HCT116 (cell line): ENCODE measurements at regions not wholly inside any gene's neighbourhood (a gene's known extent, or its start where the extent isn't known, plus 50 kb on each side); places are given as distances from the start of the nearest gene placed in this dataset.

Source experiments
- ATAC-seq: fragments of 200-7000 bp; cut with Tn5 transposase; 2 replicates; pipeline ENCODE4 v1.9.1; 2020; ENCODE audit warnings: mild to moderate bottlenecking, moderate library complexity
- BruUV-seq: library from RNA; stranded (reverse); fragments of 400-500 nt; replicated peaks from 2 replicates; lab custom pipeline; 2021; lab: Mats Ljungman, UMichigan
- CTCF ChIA-PET: fragments of 300-600 bp; sonication (Branson Sonifier 250); formaldehyde crosslinking; loops from one replicate; lab custom pipeline; 2021; ENCODE audit warnings: antibody characterized with exemption; lab: Charles Lee
- POLR2A ChIA-PET: fragments of 300-600, 350-600 bp; sonication (Branson Sonifier 250); formaldehyde crosslinking; loops from one replicate; lab custom pipeline; 2021; ENCODE audit warnings: antibody characterized with exemption; lab: Charles Lee
- RAD21 ChIA-PET, 2 experiments: fragments of 300-600 bp; sonication (Branson Sonifier 250); formaldehyde crosslinking; loops; one replicate each; lab custom pipeline; 2023; ENCODE audit warnings: low total read pairs in 2 of 2; ENCODE audit not compliant: uncharacterized antibody in 2 of 2, unreplicated experiment in 2 of 2, low non-redundant PET in 1 of 2; lab: Charles Lee
- DNase-seq: peaks from one replicate; pipeline ENCODE4 v3.0.0-alpha.2; 2010; ENCODE audit warnings: low read depth, low spot score
- H2AFZ ChIP-seq: fragments of 200-600 bp; shearing (Covaris generic), sonication (generic); 2 replicates; pipeline ENCODE4 v1.6.1; 2017; ENCODE audit warnings: low read depth, mixed run types, mixed read lengths, antibody characterized with exemption, low read length; ENCODE audit not compliant: poor library complexity, severe bottlenecking
- H3K27ac ChIP-seq: 2 replicates; pipeline ENCODE4 v1.5.1; 2012; ENCODE audit warnings: low read depth, low read length
- H3K27me3 ChIP-seq: fragments of 200-600 bp; sonication (generic); 2 replicates; pipeline ENCODE4 v1.6.1; 2016; ENCODE audit warnings: mixed run types, low read length, mixed read lengths; ENCODE audit not compliant: insufficient read depth
- H3K36me3 ChIP-seq, 2 experiments: fragments of 200-500 bp in 1 of 2; fragments of 200-600 bp in 1 of 2; sonication (Bioruptor generic) in 1 of 2; sonication (generic) in 1 of 2; 2 replicates each; pipeline versions ENCODE4 v1.5.1 to v1.6.1; 2014 to 2016; ENCODE audit warnings: low read length in 2 of 2, inconsistent platforms in 1 of 2, mixed read lengths in 1 of 2, mixed run types in 1 of 2; ENCODE audit not compliant: insufficient read depth in 2 of 2, control insufficient read depth in 1 of 2
- H3K4me1 ChIP-seq, 2 experiments: fragments of 200-600 bp in 1 of 2; sonication (generic) in 1 of 2; 2 replicates each; pipeline versions ENCODE4 v1.5.1 to v1.6.1; 2012 to 2017; ENCODE audit warnings: low read length in 2 of 2, inconsistent platforms in 1 of 2, mild to moderate bottlenecking in 1 of 2, mixed read lengths in 1 of 2, mixed run types in 1 of 2, moderate library complexity in 1 of 2; ENCODE audit not compliant: insufficient read depth in 2 of 2, control insufficient read depth in 1 of 2
- H3K4me2 ChIP-seq: fragments of 200-600 bp; sonication (generic); 2 replicates; pipeline ENCODE4 v1.6.1; 2017; ENCODE audit warnings: mixed run types, low read length, mixed read lengths
- H3K4me3 ChIP-seq, 2 experiments: fragments of 200-600 bp in 1 of 2; sonication (generic) in 1 of 2; replicated peaks in 1 of 2; 2 replicates each; pipeline ENCODE4 v1.5.1; 2011 to 2016; ENCODE audit warnings: low read length in 2 of 2, control low read depth in 1 of 2, low read depth in 1 of 2, mild to moderate bottlenecking in 1 of 2, mixed read lengths in 1 of 2, mixed run types in 1 of 2
- H3K79me2 ChIP-seq: fragments of 200-600 bp; sonication (generic); 2 replicates; pipeline ENCODE4 v1.6.1; 2017; ENCODE audit warnings: mild to moderate bottlenecking, mixed run types, low read length, moderate library complexity, mixed read lengths; ENCODE audit not compliant: insufficient read depth
- H3K9ac ChIP-seq: fragments of 200-600 bp; sonication (generic); 2 replicates; pipeline ENCODE4 v1.6.1; 2016; ENCODE audit warnings: low read length, mixed read lengths
- H3K9me2 ChIP-seq: fragments of 200-600 bp; sonication (generic), shearing (Covaris generic); 2 replicates; pipeline ENCODE4 v1.6.1; 2017; ENCODE audit warnings: mixed run types, mild to moderate bottlenecking, moderate library complexity; ENCODE audit not compliant: insufficient read depth
- H3K9me3 ChIP-seq, 2 experiments: fragments of 200-500 bp in 1 of 2; fragments of 200-600 bp in 1 of 2; sonication (Bioruptor generic) in 1 of 2; sonication (generic) in 1 of 2; 2 replicates each; pipeline ENCODE4 v1.6.1; 2014 to 2017; ENCODE audit warnings: low read length in 2 of 2, mixed read lengths in 2 of 2, inconsistent platforms in 1 of 2, low read depth in 1 of 2, mild to moderate bottlenecking in 1 of 2, mixed run types in 1 of 2, moderate library complexity in 1 of 2; ENCODE audit not compliant: control insufficient read depth in 1 of 2, insufficient read depth in 1 of 2
- H4K20me1 ChIP-seq: fragments of 200-600 bp; sonication (generic), shearing (Covaris generic); 2 replicates; pipeline ENCODE4 v1.6.1; 2017; ENCODE audit warnings: mixed run types, mild to moderate bottlenecking, moderate library complexity; ENCODE audit not compliant: insufficient read depth
- EZH2 ChIP-seq: fragments of 200-600 bp; sonication (generic); IDR thresholded peaks from 2 replicates; pipeline ENCODE4 v1.6.1; 2017; ENCODE audit warnings: antibody characterized with exemption, mixed run types
- JUND ChIP-seq: IDR thresholded peaks from 2 replicates; pipeline ENCODE4 v1.6.1; 2012
- POLR2AphosphoS5 ChIP-seq: IDR thresholded peaks from 2 replicates; pipeline ENCODE4 v1.6.1; 2011; ENCODE audit warnings: mild to moderate bottlenecking, low read depth, low read length, moderate library complexity
- RAD21 ChIP-seq: IDR thresholded peaks from 2 replicates; pipeline ENCODE4 v1.6.1; 2012; ENCODE audit warnings: low read depth, mild to moderate bottlenecking
- SP1 ChIP-seq: IDR thresholded peaks from 2 replicates; pipeline ENCODE4 v1.6.1; 2012; ENCODE audit warnings: low read depth
- TCF7L2 ChIP-seq: IDR thresholded peaks from 2 replicates; pipeline ENCODE4 v1.7.0; 2011; ENCODE audit warnings: borderline replicate concordance, inconsistent platforms; ENCODE audit not compliant: insufficient read depth, insufficient read length; ENCODE audit errors: extremely low read depth
- YY1 ChIP-seq: IDR thresholded peaks from 2 replicates; pipeline ENCODE4 v1.6.1; 2011; ENCODE audit warnings: low read length, low read depth, moderate library complexity, mild to moderate bottlenecking; ENCODE audit not compliant: insufficient replicate concordance; ENCODE audit errors: extremely low read depth
- ZFX ChIP-seq: fragments of 450-650 bp; IDR thresholded peaks from 2 replicates; pipeline ENCODE4 v1.6.1; 2017
- ZNF274 ChIP-seq: fragments of 200-500 bp; sonication (Bioruptor generic); IDR thresholded peaks from 2 replicates; pipeline ENCODE4 v1.6.1; 2014; ENCODE audit warnings: mild to moderate bottlenecking, low read depth, low read length, inconsistent platforms
- intact Hi-C: fragments of 100-400 bp; cut with micrococcal nuclease; formaldehyde crosslinking; loops from 2 replicates; pipeline ENCODE4 v1.10.0; 2022
- TF ChIP-seq, protein P1 (sequence below): IDR thresholded peaks from 2 replicates; pipeline ENCODE4 v1.6.1; 2011; ENCODE audit warnings: mild to moderate bottlenecking, low read length, moderate library complexity; ENCODE audit not compliant: insufficient replicate concordance; ENCODE audit errors: extremely low read depth
- TF ChIP-seq, protein P2 (sequence below): IDR thresholded peaks from 2 replicates; pipeline ENCODE4 v1.6.1; 2012
- TF ChIP-seq, protein P3 (sequence below): IDR thresholded peaks from 2 replicates; pipeline ENCODE4 v1.6.1; 2012; ENCODE audit warnings: low read depth
- TF ChIP-seq, protein P4 (sequence below), 3 experiments: fragments of 200-600 bp in 1 of 3; sonication (generic) in 1 of 3; IDR thresholded peaks in 2 of 3; conservative IDR thresholded peaks in 1 of 3; 2 replicates each; pipeline ENCODE4 v1.5.1; 2012 to 2017; ENCODE audit warnings: low read depth in 2 of 3, low read length in 2 of 3, antibody characterized with exemption in 1 of 3, borderline replicate concordance in 1 of 3, control low read depth in 1 of 3, mild to moderate bottlenecking in 1 of 3, mixed read lengths in 1 of 3, mixed run types in 1 of 3, moderate library complexity in 1 of 3; ENCODE audit not compliant: insufficient read depth in 1 of 3
- TF ChIP-seq, protein P5 (sequence below): IDR thresholded peaks from 2 replicates; pipeline ENCODE4 v1.6.1; 2012

DNA sequence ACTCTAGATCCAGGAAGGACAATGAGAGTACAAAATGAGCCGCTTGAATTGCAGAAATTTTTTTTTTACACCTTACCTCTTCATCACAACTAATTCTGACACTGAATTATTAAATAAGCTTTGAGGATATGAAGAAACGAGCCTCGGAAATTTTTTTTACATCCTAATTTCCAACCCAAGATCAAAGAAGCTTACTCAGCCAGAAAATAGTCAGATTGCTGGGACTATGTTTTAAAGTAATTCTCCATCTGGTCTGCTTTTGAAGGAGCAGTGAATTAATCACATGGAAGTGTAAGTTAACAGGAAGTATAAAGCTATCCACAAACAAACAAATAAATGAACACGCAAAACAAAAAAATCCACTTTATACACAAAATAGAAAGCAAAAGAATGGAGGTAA is 437.0 kb upstream of the KCNMB2 start:
- Histone ChIP-seq H3K9ac (no peak overlapping the region), H3K9me2 (no peaks in the 10 kb centered on the region), H3K4me1 (no peaks in the 10 kb centered on the region), H4K20me1 (no peaks in the 10 kb centered on the region), H3K36me3 (no peaks in the 10 kb centered on the region), H3K4me3 (no peak overlapping the region), H3K27ac (no peak overlapping the region), H3K4me2 (no peak overlapping the region), H3K79me2 (no peaks in the 10 kb centered on the region), H2AFZ (no peak overlapping the region), H3K9me3 (no peaks in the 10 kb centered on the region), H3K27me3 (no peaks in the 10 kb centered on the region)
- intact Hi-C loops, result no loop called here
- TF ChIP-seq ZNF274 (no peak), SP1 (no peak), RAD21 (no peak), JUND (no peak), EZH2 (no peak), YY1 (no peak), ZFX (no peak), POLR2AphosphoS5 (no peak), TCF7L2 (no peak)
- TF ChIP-seq, protein P1, sequence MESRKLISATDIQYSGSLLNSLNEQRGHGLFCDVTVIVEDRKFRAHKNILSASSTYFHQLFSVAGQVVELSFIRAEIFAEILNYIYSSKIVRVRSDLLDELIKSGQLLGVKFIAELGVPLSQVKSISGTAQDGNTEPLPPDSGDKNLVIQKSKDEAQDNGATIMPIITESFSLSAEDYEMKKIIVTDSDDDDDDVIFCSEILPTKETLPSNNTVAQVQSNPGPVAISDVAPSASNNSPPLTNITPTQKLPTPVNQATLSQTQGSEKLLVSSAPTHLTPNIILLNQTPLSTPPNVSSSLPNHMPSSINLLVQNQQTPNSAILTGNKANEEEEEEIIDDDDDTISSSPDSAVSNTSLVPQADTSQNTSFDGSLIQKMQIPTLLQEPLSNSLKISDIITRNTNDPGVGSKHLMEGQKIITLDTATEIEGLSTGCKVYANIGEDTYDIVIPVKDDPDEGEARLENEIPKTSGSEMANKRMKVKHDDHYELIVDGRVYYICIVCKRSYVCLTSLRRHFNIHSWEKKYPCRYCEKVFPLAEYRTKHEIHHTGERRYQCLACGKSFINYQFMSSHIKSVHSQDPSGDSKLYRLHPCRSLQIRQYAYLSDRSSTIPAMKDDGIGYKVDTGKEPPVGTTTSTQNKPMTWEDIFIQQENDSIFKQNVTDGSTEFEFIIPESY, result no peak
- TF ChIP-seq, protein P2, sequence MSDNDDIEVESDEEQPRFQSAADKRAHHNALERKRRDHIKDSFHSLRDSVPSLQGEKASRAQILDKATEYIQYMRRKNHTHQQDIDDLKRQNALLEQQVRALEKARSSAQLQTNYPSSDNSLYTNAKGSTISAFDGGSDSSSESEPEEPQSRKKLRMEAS, result no peak
- TF ChIP-seq, protein P3, sequence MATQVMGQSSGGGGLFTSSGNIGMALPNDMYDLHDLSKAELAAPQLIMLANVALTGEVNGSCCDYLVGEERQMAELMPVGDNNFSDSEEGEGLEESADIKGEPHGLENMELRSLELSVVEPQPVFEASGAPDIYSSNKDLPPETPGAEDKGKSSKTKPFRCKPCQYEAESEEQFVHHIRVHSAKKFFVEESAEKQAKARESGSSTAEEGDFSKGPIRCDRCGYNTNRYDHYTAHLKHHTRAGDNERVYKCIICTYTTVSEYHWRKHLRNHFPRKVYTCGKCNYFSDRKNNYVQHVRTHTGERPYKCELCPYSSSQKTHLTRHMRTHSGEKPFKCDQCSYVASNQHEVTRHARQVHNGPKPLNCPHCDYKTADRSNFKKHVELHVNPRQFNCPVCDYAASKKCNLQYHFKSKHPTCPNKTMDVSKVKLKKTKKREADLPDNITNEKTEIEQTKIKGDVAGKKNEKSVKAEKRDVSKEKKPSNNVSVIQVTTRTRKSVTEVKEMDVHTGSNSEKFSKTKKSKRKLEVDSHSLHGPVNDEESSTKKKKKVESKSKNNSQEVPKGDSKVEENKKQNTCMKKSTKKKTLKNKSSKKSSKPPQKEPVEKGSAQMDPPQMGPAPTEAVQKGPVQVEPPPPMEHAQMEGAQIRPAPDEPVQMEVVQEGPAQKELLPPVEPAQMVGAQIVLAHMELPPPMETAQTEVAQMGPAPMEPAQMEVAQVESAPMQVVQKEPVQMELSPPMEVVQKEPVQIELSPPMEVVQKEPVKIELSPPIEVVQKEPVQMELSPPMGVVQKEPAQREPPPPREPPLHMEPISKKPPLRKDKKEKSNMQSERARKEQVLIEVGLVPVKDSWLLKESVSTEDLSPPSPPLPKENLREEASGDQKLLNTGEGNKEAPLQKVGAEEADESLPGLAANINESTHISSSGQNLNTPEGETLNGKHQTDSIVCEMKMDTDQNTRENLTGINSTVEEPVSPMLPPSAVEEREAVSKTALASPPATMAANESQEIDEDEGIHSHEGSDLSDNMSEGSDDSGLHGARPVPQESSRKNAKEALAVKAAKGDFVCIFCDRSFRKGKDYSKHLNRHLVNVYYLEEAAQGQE, result no peak
- TF ChIP-seq, protein P4, sequence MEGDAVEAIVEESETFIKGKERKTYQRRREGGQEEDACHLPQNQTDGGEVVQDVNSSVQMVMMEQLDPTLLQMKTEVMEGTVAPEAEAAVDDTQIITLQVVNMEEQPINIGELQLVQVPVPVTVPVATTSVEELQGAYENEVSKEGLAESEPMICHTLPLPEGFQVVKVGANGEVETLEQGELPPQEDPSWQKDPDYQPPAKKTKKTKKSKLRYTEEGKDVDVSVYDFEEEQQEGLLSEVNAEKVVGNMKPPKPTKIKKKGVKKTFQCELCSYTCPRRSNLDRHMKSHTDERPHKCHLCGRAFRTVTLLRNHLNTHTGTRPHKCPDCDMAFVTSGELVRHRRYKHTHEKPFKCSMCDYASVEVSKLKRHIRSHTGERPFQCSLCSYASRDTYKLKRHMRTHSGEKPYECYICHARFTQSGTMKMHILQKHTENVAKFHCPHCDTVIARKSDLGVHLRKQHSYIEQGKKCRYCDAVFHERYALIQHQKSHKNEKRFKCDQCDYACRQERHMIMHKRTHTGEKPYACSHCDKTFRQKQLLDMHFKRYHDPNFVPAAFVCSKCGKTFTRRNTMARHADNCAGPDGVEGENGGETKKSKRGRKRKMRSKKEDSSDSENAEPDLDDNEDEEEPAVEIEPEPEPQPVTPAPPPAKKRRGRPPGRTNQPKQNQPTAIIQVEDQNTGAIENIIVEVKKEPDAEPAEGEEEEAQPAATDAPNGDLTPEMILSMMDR (IDR thresholded peaks at IDR 0.05 in 2 of 3, conservative IDR thresholded peaks at IDR 0.05 in 1 of 3; ENCODE audit: borderline replicate concordance in 1 of 3, insufficient read depth in 1 of 3, low read depth in 2 of 3, low read length in 2 of 3), result no peak
- TF ChIP-seq, protein P5, sequence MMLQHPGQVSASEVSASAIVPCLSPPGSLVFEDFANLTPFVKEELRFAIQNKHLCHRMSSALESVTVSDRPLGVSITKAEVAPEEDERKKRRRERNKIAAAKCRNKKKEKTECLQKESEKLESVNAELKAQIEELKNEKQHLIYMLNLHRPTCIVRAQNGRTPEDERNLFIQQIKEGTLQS, result no peak
- no peak for ATAC-seq
- ChIA-PET CTCF (no interaction called here), POLR2A (no interaction called here), RAD21 (interaction anchor here in 1 of 2 experiments (0.5 kb wide), 1 partner anchor 313 kb away, joined by 3 read pairs; no protein-coding TSS in a partner anchor)
- BruUV-seq, result no TSS peak
- no peak for DNase-seq
